Left colon (tissue), 2 donors: ENCODE measurements at regions not wholly inside any gene's neighbourhood (a gene's known extent, or its start where the extent isn't known, plus 50 kb on each side); places are given as distances from the start of the nearest gene placed in this dataset.
"Not testable (repeated sequence)": the region's sequence is repeated elsewhere in the genome, so short reads cannot be mapped to it uniquely, and the experiment has no call there.

Source experiments
- ATAC-seq: fragments of 200-7000 bp; cut with Tn5 transposase; one replicate; pipeline ENCODE4 v1.9.1; 2020; ENCODE audit warnings: mild to moderate bottlenecking, moderate library complexity
- DNase-seq, 2 donors: peaks; one replicate each; pipeline ENCODE4 v3.0.0-alpha.2; 2020
- intact Hi-C, 2 donors: fragments of 100-400 bp; cut with DNase I in 1 of 2; cut with micrococcal nuclease in 1 of 2; formaldehyde crosslinking; loops; one replicate each; pipeline versions ENCODE4 v1.11.2 to v1.14.0; 2022; cut with DNase I, micrococcal nuclease
- donor health status: DM: no; HTN: no; CAD: no.
- donor health status: DM: yes; HTN: yes; CAD: no.

DNA sequence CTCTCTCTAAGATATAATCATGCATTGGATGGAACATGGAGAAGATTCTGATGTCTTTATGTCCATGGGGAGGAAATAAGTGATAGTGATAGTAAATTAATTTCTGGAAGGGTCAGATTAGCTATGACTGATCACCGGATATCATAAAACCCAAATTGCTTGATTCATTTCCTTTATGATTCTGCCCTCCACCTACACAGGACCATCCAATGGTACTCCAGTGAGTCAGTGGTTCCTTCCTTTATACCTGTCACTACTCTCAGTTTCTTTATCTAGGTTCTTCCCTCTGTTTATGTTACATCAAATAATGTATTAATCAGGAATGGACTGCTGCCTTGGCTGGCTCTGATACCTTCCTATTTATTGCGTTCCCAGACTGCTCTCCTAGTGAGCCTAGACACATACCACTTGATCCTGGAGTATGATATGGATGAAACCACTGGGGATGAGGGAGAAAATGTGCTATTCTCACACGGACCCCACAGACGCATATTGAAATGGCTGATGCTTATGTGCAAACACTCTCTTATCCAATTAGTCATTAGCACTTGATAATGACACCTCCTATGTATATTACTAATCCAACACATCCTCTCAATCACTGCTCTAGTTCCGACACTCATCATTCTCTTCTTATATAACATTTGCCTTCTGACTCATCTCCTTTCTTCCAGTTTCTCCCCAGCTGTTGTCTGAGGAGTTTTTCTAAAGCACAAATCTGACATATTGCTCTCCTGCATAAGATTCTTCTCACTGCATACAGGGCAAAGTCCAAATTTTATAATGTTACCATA is 315.6 kb downstream of the INSIG2 start:
- no peak for DNase-seq
- intact Hi-C loops, result no loop called here
- no peak for ATAC-seq

DNA sequence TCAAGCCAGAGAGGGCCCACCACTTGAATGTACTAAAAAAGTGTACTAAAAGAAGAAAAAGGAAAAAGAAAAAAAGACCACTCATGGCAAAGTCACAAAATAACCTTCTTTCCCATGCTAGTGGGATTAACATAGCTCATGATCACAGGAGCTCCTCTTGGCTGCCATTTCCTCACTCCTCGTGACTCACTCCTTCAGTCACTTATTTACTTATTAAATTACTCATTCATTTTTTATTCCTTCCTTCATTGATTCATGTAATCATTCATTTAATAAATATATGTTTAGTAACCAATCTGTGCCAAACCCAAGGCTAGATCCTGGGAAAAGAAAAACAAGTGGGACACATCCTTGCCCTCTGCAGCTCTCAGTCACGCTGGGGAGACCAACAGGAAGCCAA is 300.5 kb downstream of the INSIG2 start:
- intact Hi-C loops, result no loop called here
- ATAC-seq (no peak), DNase-seq (no peak)

DNA sequence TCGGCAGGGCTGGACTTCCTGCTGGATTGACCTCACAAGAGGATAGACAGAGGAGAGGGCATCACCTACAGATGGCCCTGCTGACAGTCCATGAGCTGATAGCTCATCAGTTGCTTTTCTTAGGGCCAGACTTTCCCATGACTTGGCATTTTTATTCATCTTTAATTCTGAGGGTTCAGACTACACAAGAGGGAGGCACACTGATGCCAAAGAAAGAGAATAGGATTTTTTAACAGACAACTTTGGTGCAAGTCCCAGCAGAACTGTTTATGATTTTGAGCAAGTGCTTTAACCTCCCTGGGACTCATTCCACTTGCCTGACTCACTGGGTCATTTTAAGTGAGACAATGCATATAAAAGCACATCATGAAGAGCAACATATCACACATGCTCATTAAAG is 299.2 kb downstream of the INSIG2 start:
- no peak for ATAC-seq
- no peak for DNase-seq
- intact Hi-C loops, result no loop called here

DNA sequence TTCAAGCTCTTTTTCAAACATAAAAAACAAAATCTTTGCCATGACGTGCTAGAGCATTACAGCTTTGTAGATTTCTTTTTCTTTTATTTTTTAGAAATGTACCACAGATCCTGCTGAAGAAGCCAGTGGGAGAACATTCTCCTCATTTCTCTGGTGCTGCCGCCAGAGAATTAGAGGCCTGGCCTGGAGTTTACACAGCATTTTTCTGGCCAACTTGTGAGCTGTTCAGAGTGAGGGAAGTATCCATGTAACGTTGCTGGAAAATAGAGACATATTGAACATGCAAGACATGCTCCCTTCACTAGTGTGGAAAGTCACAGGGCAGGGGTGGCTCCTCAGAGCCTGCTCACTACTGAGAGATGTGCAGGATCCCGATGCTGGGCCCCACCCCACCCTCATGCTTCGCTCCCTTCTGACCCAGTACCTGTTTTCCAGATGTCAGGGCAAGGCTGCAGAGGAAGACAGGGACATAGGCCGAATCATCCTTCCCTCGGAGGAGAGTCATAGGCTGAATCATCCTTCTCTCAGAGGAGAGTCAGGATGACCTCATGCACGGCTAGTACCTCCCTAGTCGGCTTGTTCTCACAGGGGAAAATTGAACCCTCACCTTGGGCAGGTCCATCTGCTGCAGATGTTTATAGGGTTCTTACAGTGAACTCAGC is 298.5 kb downstream of the INSIG2 start:
- intact Hi-C loops, result no loop called here
- ATAC-seq, result no peak
- no peak for DNase-seq

DNA sequence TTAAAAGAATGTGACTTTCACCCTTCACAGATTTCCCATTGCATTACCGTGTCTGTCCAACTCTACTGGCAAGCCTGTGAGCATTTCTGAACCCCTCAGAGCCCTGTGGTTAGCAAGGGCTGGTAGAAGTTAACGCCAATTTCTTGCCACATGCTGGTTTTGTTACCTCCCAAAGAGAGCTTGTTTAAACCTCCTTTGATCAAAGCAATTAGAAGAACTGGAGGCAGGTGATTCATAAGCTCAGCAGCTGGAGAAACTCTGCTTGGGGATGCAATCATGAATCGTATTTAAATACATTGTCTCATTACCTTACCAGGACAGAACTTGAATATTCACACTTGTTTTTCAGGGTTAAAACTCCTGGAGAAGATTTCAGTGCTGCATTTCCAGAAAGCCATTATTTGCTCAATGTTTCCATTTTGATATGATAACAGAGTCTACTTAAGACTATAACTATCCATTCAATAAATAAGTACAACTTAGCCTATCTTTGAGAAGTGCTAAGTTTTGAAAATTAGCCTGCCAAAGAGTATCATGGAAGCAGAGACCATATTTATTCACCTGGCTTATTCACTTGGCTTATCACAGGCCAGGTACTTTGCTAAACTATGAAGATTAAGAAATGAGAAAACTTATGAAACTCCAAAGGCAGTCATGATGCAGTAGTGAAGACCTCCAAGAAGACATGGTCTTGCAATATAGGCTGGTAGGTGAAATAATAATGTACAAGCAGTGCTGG is 292.8 kb downstream of the INSIG2 start:
- no peak for DNase-seq
- no peak for ATAC-seq
- intact Hi-C loops, result no loop called here

DNA sequence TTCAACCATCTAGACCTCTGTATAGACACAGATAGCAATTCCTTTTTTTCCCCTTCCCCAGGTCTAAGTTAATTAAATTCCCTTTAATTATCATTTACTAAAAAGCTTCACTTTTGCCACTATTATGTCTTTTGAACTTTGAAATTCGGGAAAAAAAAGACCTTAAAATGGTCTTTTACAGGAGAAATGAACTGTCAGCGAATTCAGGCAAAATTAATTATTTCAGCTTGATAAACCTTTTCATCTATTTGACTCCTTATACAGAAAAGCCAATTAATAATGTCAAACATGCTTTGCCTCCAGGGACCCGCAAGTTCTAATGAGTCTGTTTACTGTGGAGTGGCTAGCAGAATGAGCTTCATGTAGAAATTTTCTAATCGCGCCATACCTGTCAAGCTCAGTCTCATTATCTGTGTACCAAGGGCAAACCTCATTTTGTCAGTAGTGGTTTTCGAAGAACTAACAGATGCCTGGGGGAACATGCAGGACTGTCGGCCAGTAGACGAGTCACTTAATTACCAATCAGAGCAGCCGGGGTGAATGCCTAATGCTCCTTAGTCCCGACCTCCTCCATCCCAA is 287.7 kb downstream of the INSIG2 start:
- DNase-seq (no peak), ATAC-seq (no peak)
- intact Hi-C loops, result no loop called here

DNA sequence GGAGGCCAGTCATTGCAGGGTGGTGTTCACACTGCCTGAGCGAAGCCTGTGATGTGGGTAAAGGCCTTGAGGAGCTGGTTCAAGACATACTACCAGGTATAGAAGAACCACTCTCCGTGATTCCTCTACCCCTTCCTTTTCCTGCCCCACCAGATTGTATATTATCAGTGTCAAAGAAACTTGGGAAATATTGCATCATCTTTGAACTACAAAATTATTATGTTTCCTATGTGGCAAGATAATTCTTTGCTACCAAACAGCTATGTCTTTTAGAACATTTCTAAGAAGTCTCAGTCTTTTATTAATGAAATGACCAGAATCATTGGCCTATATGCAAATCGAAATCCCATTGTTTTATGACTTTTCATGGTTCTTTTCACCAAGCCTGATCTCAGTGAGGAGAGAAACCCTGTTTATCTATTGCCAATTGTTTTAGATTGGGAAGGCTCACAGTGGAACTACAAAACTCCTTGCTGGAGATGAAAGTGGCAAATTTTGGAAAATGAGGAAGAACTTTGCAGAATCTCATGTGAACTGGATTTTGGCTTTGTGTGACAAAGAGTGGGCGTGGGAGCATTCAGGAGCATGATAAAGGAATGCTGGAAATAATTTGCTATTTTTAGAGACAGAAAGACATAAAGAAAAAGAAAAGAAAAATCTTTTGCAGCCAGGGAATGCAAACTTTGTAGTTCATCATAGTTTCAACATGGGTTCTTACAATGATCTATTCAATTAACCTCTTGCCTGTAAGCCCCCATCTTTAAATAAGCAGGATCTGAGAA is 286.9 kb downstream of the INSIG2 start:
- intact Hi-C loops, result no loop called here

DNA sequence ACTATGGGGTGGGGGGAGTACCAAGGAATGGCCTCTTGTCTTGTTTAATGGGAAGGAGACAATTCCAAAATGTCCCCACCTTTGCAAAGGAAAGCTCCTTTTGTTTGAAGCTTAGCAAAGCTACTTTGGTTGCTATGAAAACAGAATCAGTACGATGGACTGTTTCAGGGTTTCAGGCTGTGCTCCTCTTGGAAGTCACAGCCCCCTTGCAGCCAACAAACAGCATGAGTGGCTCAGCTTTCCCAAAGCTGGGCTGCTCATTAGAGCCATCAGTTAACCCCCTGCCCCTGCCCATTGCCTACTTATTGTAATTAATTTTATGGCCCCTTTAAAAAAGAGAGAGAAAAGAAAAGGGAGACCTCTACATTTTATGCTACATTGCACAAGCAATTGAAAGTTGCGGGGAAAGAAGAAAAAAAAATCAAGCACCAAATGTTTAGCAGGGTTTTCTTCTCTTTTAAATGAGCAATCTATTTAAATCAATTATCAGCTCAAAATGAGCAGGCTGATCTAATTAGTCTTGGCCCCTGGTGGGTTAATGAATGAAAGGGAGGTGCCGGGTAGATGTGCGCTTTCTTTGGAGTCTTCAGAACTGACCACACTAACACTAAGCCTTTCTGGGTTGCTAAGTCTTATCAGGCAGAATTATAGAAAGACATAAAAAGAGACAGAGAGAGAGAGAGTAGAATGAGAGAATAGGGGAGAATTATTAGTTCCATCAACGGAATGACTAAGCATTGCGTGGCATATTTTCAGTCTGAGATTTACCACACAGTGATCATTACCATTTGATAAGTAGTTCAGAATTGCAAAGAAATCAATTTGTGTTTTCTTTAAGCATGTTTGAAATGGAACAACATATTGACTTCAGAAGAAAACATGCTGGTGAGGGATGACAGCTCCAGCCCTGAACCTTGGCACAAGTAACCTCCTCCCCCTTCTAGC is 284.9 kb downstream of the INSIG2 start:
- intact Hi-C loops, result no loop called here
- ATAC-seq (no peak), DNase-seq (no peak)

More for the DNA sequence above, 286.9 kb downstream of the INSIG2 start:
- no peak for ATAC-seq
- DNase-seq, result no peak

DNA sequence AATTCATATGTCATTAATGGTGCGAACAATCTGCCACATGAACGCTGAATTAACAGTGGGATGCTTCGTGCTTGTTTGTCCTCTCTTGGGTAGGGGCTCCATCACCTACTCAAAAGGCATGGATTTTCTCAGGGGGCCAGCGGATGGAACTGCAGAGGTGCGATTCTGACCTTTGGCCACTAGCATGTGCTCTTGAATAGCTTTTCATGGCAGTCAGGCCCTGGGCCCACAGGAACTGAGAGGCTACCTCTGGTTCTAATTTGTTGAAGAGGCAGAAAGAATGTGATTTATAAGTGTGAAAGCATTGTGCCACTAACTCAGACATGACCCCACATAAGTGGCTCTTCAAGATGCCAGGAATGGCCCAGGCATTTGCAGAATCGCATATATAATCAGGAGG is 283.2 kb downstream of the INSIG2 start:
- ATAC-seq, result no peak
- intact Hi-C loops, result no loop called here
- peak in 1 of 2 donors; percentile 8 for DNase-seq

DNA sequence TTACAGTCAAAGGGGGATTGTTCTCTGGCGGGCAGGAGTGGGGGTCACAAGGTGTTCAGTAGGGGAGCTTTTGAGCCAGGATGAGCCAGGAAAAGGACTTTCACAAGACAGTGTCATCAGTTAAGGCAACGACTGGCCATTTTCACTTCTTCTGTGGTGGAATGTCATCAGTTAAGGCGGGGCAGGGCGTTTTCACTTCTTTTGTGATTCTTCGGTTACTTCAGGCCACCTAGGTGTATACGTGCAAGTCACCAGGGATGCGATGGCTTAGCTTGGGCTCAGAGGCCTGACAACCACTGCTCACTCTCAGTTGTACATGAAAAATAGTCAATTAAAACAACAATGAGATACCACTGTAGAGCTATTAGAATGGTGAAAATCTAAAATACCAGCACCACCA is 281.2 kb downstream of the INSIG2 start:
- intact Hi-C loops, DNase-seq: not testable (repeated sequence)

DNA sequence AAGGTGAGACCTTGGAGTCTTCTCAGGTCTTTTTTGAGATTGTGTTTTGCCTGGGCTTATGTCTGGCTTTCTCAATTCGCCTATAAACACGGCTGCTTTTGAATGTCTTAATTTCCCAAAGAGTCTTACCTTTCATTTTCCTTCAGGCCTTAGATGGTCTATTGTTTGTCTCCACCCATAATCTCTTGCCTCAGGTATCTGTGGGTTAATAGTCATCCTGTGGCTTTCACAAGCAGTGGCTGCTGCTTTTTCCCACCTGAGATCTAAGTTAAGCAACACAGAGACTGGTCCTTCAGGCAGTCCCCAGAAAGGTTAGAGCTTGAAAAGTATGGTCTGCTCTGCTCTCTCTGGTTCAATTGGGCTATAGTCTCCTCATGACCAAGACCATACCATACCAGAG is 275.3 kb downstream of the INSIG2 start:
- ATAC-seq (no peak), DNase-seq (no peak)
- intact Hi-C loops, result no loop called here

More for the DNA sequence above, 281.2 kb downstream of the INSIG2 start:
- ATAC-seq, result not testable (repeated sequence)

DNA sequence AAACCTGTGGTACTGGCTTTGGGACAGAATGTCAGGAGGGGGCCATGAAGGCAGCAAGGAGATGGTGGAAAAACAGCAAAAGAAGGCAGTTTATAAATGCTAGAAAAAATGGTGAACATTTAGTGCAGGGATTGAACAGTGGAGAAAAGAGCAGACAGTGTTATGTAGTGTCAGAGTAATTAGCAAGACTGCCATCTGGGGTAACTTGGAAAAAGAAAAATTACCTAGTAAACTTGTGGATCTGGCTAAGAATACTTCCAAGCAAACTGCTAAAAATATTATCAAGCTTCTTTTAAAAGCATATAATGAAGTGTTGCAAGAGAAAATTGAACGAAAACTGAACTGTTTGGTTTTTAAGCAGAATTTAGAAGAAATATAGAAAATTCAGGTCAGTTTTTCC is 267.8 kb downstream of the INSIG2 start:
- DNase-seq, result no peak
- no peak for ATAC-seq
- intact Hi-C loops, result no loop called here

DNA sequence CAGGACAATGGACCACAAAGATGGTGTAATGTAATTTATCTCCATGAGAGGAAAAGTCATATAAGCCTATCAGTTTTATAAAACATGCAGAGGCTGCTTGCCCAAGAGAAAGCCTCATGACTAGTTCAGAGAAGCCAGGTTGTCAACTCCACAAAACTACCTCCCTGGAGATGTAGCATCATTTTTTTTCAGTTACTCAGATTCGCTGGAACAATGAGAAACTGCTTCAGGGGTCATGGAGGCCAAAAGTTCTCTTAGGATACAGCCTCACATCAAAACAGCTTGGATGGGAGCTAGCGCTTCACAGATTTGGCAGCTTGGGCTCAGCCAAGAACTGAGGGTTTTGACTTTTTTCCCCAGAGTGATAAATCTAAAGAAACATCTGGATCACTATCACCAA is 263.5 kb downstream of the INSIG2 start:
- intact Hi-C loops, result no loop called here
- ATAC-seq (no peak), DNase-seq (no peak)

DNA sequence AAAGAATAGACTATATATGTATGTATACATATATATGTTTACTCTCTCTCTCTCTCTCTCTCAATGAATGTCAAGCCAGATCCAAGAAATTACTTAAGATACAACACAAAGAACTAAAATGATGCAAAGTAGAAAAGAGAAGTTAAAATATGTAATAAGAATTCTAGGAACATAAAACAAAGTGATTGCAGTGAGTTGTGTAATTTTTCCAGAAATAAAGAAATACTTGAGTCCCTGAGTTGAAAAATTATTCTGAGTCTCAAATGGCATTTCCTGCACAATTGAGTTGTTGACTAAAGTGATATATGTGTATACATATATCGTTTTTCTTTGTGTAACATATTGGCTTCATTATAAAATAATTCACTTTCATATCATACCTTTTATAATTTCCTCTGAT is 262.4 kb downstream of the INSIG2 start:
- ATAC-seq (no peak), DNase-seq (no peak)
- intact Hi-C loops, result no loop called here

DNA sequence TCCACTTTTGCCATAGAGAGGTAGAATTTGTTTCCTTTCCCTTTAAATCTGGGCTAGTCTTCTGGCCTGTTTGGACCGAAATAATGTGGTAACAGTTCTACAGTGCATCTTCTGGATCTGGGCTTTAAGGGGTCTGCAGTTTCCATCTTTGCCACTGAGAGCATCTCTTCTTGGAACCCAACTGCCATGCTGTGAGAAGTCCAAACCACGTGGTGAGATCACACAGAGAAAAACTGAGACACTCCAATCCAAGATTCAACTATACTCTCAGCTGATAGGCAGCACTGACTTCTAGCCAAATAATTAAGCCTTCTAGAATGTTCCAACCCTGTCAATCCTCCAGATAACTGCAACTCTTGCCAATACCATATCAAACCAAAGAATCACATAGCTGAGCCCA is 261.1 kb downstream of the INSIG2 start:
- no peak for DNase-seq
- intact Hi-C loops, result no loop called here
- ATAC-seq, result no peak

DNA sequence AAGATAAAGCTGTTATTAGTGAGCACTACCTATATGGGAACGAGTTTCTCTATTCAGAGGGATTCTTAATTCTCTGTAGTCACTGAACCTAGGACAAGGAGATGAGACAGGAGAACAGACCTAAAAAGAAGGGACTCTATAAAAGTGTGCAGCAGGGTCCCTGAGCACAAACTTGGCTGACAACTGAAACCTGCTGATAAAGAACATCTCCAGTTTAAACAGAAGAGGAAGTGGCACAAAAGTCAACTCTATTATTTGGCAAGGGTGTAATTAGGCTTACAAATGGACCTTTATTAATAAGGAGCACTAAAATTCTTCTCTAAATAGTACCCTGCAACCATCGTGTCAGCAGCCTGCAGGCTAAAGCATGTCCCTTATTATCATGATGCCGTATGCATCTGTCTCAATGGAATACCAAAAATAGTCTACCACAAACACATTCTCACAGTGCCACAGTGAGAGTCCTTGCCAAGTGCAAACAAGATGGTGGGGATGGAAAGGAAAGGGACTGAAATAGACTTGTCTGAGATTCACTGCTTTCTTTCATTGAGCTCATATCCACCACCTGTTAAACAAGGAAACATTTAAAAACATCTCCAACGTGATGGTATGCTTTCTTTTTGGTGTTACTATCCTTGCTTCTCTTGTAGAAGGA is 260.2 kb downstream of the INSIG2 start:
- ATAC-seq (no peak), DNase-seq (no peak)
- intact Hi-C loops, result no loop called here

DNA sequence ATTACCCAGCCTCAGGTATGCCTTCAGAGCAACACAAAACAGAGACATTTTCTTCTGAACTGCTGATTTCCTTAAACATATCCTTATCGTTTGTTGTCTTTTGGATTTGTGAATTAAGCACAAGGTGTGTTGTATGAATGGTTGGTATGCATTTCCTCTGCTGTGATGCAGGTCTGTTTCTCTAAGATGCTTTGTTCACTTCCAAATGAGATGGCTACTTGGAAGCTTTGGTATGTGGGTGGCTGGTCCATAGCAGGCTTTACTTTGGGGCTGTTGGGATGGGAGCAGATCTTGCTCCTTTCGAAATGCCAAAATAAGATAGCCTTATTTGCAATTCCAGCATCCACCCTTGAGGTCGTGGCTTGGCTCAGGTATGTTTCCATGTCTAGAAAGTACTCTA is 257.2 kb downstream of the INSIG2 start:
- ATAC-seq (no peak), DNase-seq (no peak)
- intact Hi-C loops, result no loop called here
